K562 (cell line): ENCODE measurements at regions not wholly inside any gene's neighbourhood (a gene's known extent, or its start where the extent isn't known, plus 50 kb on each side); places are given as distances from the start of the nearest gene placed in this dataset.

ENCODE experiments used
- ATAC-seq: fragments of 200-7000 bp; cut with Tn5 transposase; 3 replicates; pipeline ENCODE4 v1.9.1; 2020; ENCODE audit warnings: moderate library complexity
- BruUV-seq: library from RNA; stranded (reverse); fragments of 400-500 nt; replicated peaks from 2 replicates; lab custom pipeline; 2021; lab: Mats Ljungman, UMichigan
- CTCF ChIA-PET: fragments of 300-600 bp; formaldehyde crosslinking; extraction: SDS; loops from one replicate; lab custom pipeline; 2021; ENCODE audit warnings: low intra/inter-chr PET ratio; lab: Yijun Ruan, JAX
- POLR2A ChIA-PET: fragments of 300-600, 350-650 bp; sonication (Branson Sonifier 250); formaldehyde crosslinking; extraction: SDS; loops from one replicate; lab custom pipeline; 2021; ENCODE audit warnings: antibody characterized with exemption, inconsistent platforms; lab: Yijun Ruan, JAX
- DNase-seq, 4 experiments: peaks; one replicate each; pipeline versions ENCODE4 v3.0.0 to v3.0.0-alpha.2; 2011 to 2018; ENCODE audit warnings: low spot score in 3 of 4, mixed read lengths in 3 of 4; ENCODE audit errors: extremely low read depth in 1 of 4
- FAIRE-seq: peaks from 2 replicates; lab custom pipeline; 2011; peaks lifted over from hg19 to GRCh38; lab: Jason Lieb, UNC
- H2AFZ ChIP-seq: 2 replicates; pipeline ENCODE4 v1.6.0; 2011; ENCODE audit warnings: low read depth, low read length, control low read depth, inconsistent platforms
- H3K27ac ChIP-seq: fragments of 200-600 bp; 3 replicates; pipeline ENCODE4 v1.8.0; 2011; ENCODE audit warnings: low read depth, mild to moderate bottlenecking, control low read depth, inconsistent platforms, low read length, moderate library complexity, mixed read lengths; ENCODE audit errors: extremely low read depth
- H3K27me3 ChIP-seq, 2 experiments: fragments of 300-600 bp in 1 of 2; 2 replicates in 1 of 2; 3 replicates in 1 of 2; pipeline versions ENCODE4 v1.6.0 to v1.8.0; 2011; ENCODE audit warnings: inconsistent platforms in 2 of 2, low read length in 2 of 2, mild to moderate bottlenecking in 1 of 2, mixed read lengths in 1 of 2, moderate library complexity in 1 of 2; ENCODE audit not compliant: control insufficient read depth in 2 of 2, insufficient read depth in 2 of 2
- H3K36me3 ChIP-seq: fragments of 300-600 bp; 3 replicates; pipeline ENCODE4 v1.8.0; 2011; ENCODE audit warnings: mild to moderate bottlenecking, low read length, inconsistent platforms; ENCODE audit not compliant: control insufficient read depth, insufficient read depth
- H3K4me1 ChIP-seq, 2 experiments: fragments of 200-600 bp in 1 of 2; replicated peaks in 1 of 2; 2 replicates in 1 of 2; 3 replicates in 1 of 2; pipeline versions ENCODE4 v1.5.1 to v1.8.0; 2011; ENCODE audit warnings: inconsistent platforms in 2 of 2, low read length in 2 of 2, mild to moderate bottlenecking in 1 of 2, mixed read lengths in 1 of 2, moderate library complexity in 1 of 2; ENCODE audit not compliant: control insufficient read depth in 2 of 2, insufficient read depth in 2 of 2
- H3K4me2 ChIP-seq: 2 replicates; pipeline ENCODE4 v1.6.1; 2011; ENCODE audit warnings: low read length, control low read depth, inconsistent platforms, mixed read lengths; ENCODE audit not compliant: insufficient read depth
- H3K4me3 ChIP-seq: fragments of 200-600 bp; sonication (generic), shearing (Covaris generic); 2 replicates; pipeline ENCODE4 v1.5.1; 2016; ENCODE audit warnings: control low read depth, inconsistent platforms
- H3K79me2 ChIP-seq: fragments of 200-600 bp; 3 replicates; pipeline ENCODE4 v1.8.0; 2011; ENCODE audit warnings: low read length, inconsistent platforms; ENCODE audit not compliant: control insufficient read depth, insufficient read depth
- H3K9ac ChIP-seq, 2 experiments: 2 replicates each; pipeline versions ENCODE4 v1.6.0 to v1.6.1; 2011; ENCODE audit warnings: low read depth in 2 of 2, low read length in 2 of 2, control low read depth in 1 of 2, inconsistent platforms in 1 of 2, mild to moderate bottlenecking in 1 of 2, mixed read lengths in 1 of 2; ENCODE audit not compliant: insufficient read depth in 1 of 2
- H3K9me1 ChIP-seq: one replicate; pipeline ENCODE4 v1.6.0; 2011; ENCODE audit warnings: inconsistent platforms, mild to moderate bottlenecking, low read length, moderate library complexity; ENCODE audit not compliant: control insufficient read depth, insufficient read depth
- H3K9me3 ChIP-seq: replicated peaks from 2 replicates; pipeline ENCODE4 v1.5.1; 2011; ENCODE audit warnings: low read depth, low read length, inconsistent platforms; ENCODE audit not compliant: control insufficient read depth, insufficient read depth
- H4K20me1 ChIP-seq: replicated peaks from 2 replicates; pipeline ENCODE4 v1.6.1; 2011; ENCODE audit warnings: low read length, inconsistent platforms, mixed read lengths; ENCODE audit not compliant: control insufficient read depth, insufficient read depth
- DIDO1 ChIP-seq: fragments of 450-650 bp; IDR thresholded peaks from 2 replicates; pipeline ENCODE4 v1.6.1; 2016; ENCODE audit warnings: low read depth, missing biosample characterization, missing genetic modification characterization
- EWSR1 ChIP-seq: fragments of 450-650 bp; IDR thresholded peaks from 2 replicates; pipeline ENCODE4 v1.6.1; 2018; ENCODE audit warnings: borderline replicate concordance, mild to moderate bottlenecking, low read depth, moderate library complexity; ENCODE audit not compliant: partially characterized antibody
- GTF3C2 ChIP-seq: IDR thresholded peaks from 3 replicates; pipeline ENCODE4 v1.6.1; 2011; ENCODE audit warnings: borderline replicate concordance, mild to moderate bottlenecking, moderate library complexity; ENCODE audit not compliant: insufficient read length; ENCODE audit errors: extremely low read depth
- NCOR1 ChIP-seq: fragments of 450-650 bp; IDR thresholded peaks from 2 replicates; pipeline ENCODE4 v1.6.1; 2016; ENCODE audit warnings: mild to moderate bottlenecking, moderate library complexity
- WGBS: fragments of 100-300 bp; shearing (Covaris generic); methylation state at CpG from one replicate; pipeline ENCODE4 v1.1.6; 2016; ENCODE audit warnings: low coverage, mixed read lengths; ENCODE audit not compliant: insufficient coverage; ENCODE audit errors: missing lambda C conversion rate; 5-methylcytosine and 5-hydroxymethylcytosine counted together
- in situ Hi-C: fragments of 300-500 bp; cut with MboI; formaldehyde crosslinking; loops from 4 replicates; pipeline ENCODE4 v1.15.0; 2018; ENCODE audit warnings: inconsistent platforms, mixed read lengths
- intact Hi-C: fragments of 100-400 bp; cut with micrococcal nuclease; formaldehyde crosslinking; loops from 2 replicates; pipeline ENCODE4 v1.14.2; 2022

DNA sequence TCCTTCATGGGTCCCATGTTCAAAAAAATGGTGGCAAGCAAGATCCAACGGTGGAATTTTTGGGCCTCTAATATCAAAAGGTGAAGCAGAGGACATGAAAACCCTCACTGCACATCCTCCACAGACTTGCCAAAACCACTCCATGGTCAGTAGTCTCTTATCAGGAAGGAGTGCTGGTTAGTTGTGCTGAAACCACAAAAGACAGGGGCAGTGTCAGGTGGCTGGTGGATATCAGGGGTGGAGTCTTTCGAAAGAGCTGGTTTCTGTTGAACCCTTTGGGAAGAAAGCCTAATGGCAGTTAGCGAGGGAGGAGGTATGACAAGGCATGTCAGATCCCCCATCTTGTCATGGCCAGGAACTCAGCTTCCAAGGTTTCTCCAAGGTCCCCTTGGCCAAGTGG lies 395.9 kb upstream of the CAMK1G start:
- H3K4me2 ChIP-seq, result no peak overlapping the region
- H3K9ac ChIP-seq, result no peak overlapping the region
- no peak for ATAC-seq
- POLR2A ChIA-PET, result no interaction called here
- H3K79me2 ChIP-seq, result no peaks in the 10 kb centered on the region
- H3K27me3 ChIP-seq, result no peaks in the 10 kb centered on the region
- BruUV-seq, result no TSS peak
- no peaks in the 10 kb centered on the region for H3K9me3 ChIP-seq
- in situ Hi-C loops, result no loop called here
- no peak for DNase-seq
- no peaks in the 10 kb centered on the region for H3K9me1 ChIP-seq
- FAIRE-seq, result no peak
- no peak overlapping the region for H2AFZ ChIP-seq
- TF ChIP-seq GTF3C2 (no peak), NCOR1 (no peak), DIDO1 (tag) (no peak), EWSR1 (no peak)
- H4K20me1 ChIP-seq, result no peaks in the 10 kb centered on the region
- H3K36me3 ChIP-seq, result no peaks in the 10 kb centered on the region
- intact Hi-C loops, result no loop called here
- WGBS, result 0% methylated on average over 3 of the region's 3 CpGs
- CTCF ChIA-PET, result no interaction called here
- no peak overlapping the region for H3K4me3 ChIP-seq
- no peaks in the 10 kb centered on the region for H3K4me1 ChIP-seq
- no peak overlapping the region for H3K27ac ChIP-seq
